NCI-H524 treated with DMSO at 0.1 percent for 48 hours (cell line): ENCODE measurements at regions not wholly inside any gene's neighbourhood (a gene's known extent, or its start where the extent isn't known, plus 50 kb on each side); places are given as distances from the start of the nearest gene placed in this dataset.

ENCODE experiments used
- DNase-seq: peaks from one replicate; lab custom pipeline; 2025; lab: John Stamatoyannopoulos, UW

GRCh38 chr7:95668504-95669018 is 72.2 kb upstream of the PDK4 start:
- DNase-seq: no peak

GRCh38 chr7:95662987-95663386 is 66.7 kb upstream of the PDK4 start:
- DNase-seq: no peak

- no peak for DNase-seq
These were observed 63.7 kb upstream of the PDK4 start for GRCh38 chr7:95660023-95660434.

GRCh38 chr7:95658676-95659075 is 62.4 kb upstream of the PDK4 start:
- no peak for DNase-seq

GRCh38 chr7:95649546-95649945 is 53.2 kb upstream of the PDK4 start:
- no peak for DNase-seq

GRCh38 chr7:95646350-95646749 is 50.0 kb upstream of the PDK4 start:
- DNase-seq: no peak
